GM20000 (cell line): ENCODE measurements at regions not wholly inside any gene's neighbourhood (a gene's known extent, or its start where the extent isn't known, plus 50 kb on each side); places are given as distances from the start of the nearest gene placed in this dataset.

ENCODE experiments used
- DNase-seq: peaks from one replicate; pipeline ENCODE4 v3.0.0; 2012; ENCODE audit warnings: low spot score
- CTCF ChIP-seq: IDR thresholded peaks from 2 replicates; pipeline ENCODE4 v1.5.1; 2012; ENCODE audit warnings: mild to moderate bottlenecking, control low read depth; ENCODE audit errors: extremely low read depth, missing control alignments

GRCh38 chr13:73972545-73972944 is 161.7 kb downstream of the KLF12 start:
- no peak for TF ChIP-seq CTCF
- DNase-seq = no peak

DNA sequence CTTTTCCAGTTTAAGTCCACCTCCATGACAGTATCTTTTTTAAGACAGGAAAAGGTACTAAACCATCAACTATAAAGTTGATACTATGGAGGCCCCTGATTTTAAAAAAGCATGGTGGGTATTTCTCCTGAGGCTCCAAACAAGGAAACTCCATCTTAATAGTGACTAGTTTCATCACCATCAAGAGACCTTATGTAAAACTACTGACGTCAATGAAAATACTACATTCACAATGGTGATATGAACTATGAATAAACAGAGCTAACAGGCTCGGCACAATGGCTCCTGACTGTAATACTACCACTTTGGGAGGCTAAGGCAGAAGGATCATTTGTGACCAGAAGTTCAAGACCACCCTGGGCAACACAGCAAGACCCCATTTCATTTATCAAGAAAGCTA is 162.7 kb downstream of the KLF12 start:
- DNase-seq = no peak
- no peak for TF ChIP-seq CTCF

DNA sequence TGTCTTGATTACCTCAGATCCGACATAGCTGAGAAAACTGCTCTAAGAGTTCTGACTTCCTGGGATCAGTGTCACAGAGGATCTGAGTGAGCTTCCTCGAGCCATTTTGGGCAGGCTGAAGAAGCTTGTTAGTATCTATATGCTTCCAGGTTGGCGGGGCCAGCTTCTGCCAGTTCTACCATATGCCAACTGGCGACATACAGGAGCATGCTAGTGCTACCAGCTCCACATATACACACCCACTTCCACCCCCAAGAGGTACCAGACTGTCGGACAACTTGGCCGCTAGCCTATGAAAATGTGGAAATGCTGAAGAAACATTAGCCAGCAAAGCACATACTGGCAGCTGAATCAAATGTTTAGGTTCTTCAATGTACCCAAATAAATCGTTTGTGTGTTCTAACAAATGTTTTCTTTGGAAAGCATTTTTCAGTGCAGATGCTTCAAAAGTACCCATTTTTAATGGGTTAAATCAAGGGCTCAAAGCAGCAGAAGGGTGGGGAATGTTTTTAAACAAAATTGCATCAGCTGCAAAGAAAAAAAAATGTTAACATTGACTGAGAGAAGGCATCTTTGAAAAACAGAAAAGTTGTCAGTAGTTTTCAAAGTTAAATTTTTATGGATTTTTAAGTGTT is 163.7 kb downstream of the KLF12 start:
- no peak for TF ChIP-seq CTCF
- DNase-seq = no peak

DNA sequence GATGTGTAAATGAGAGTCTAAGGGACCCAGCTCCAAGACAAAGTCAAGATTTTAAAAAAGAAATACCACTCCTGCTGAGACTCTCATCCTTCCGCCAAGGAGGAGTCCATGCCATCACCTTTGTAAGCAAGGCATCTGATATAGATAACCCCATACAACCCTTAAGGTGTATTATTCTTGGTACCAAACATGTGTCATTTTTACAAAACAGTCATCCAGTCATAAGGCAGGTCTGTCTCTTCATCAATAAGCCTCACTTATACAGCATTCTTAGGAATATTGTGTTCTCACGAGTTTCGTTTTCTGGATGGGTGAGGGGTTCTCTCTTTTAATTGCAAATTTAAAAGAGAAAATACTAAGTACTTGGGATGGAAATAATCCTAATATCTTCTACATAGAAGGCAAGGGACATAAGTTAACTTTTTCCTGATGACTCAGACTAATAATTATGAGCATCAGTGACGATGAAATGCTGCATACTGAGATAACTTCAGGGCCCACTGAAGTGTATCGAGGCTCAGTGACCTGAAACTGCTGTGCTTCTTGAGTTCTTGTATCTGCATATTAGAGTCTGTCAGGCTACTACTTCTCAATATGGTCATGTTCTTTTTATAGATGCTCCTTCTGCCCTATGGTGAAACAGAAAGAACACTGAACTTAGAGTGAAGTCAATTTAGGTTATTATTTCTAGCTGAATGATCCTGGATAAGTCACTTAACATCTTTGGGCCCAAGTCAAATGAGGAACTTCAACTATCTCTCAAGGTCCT is 166.6 kb downstream of the KLF12 start:
- peak; percentile 57 for DNase-seq
- TF ChIP-seq CTCF = no peak

GRCh38 chr13:73966331-73966730 is 167.9 kb downstream of the KLF12 start:
- no peak for DNase-seq
- no peak for TF ChIP-seq CTCF

GRCh38 chr13:73962284-73962683 is 171.9 kb downstream of the KLF12 start:
- DNase-seq = no peak
- no peak for TF ChIP-seq CTCF

- no peak for DNase-seq
- TF ChIP-seq CTCF = no peak
Measured at GRCh38 chr13:73961181-73961580, 173.0 kb downstream of the KLF12 start.
